ENCODE measurements at regions not wholly inside any gene's neighbourhood (a gene's known extent, or its start where the extent isn't known, plus 50 kb on each side); places are given as distances from the start of the nearest gene placed in this dataset.

GRCh38 chr10:47053081-47053798 lies 142.0 kb downstream of the PTPN20 start:
- no peak for DNase-seq (ENCODE audit: low spot score)
- in situ Hi-C loops (cut with HindIII; ENCODE audit: low sequenced_read_pairs), result no loop called here

GRCh38 chr10:47054974-47055373 lies 143.7 kb downstream of the PTPN20 start:
- no peak for DNase-seq (ENCODE audit: low spot score)
- in situ Hi-C loops (cut with HindIII; ENCODE audit: low sequenced_read_pairs), result no loop called here

- peak; percentile 6 for DNase-seq (ENCODE audit: low spot score)
- in situ Hi-C loops (cut with HindIII; ENCODE audit: low sequenced_read_pairs), result no loop called here
These were observed 144.4 kb downstream of the PTPN20 start for GRCh38 chr10:47055386-47056246.

GRCh38 chr10:47056247-47056510 lies 145.0 kb downstream of the PTPN20 start:
- DNase-seq (ENCODE audit: low spot score), result no peak
- in situ Hi-C loops (cut with HindIII; ENCODE audit: low sequenced_read_pairs), result no loop called here

- DNase-seq (ENCODE audit: low spot score), result no peak
- in situ Hi-C loops (cut with HindIII; ENCODE audit: low sequenced_read_pairs), result no loop called here
These were observed 146.2 kb downstream of the PTPN20 start for GRCh38 chr10:47057471-47057870.

- no peak for DNase-seq (ENCODE audit: low spot score)
- in situ Hi-C loops (cut with HindIII; ENCODE audit: low sequenced_read_pairs), result no loop called here
These were observed 146.9 kb downstream of the PTPN20 start for GRCh38 chr10:47058032-47058702.

- DNase-seq (ENCODE audit: low spot score), result no peak
- in situ Hi-C loops (cut with HindIII; ENCODE audit: low sequenced_read_pairs), result no loop called here
These were observed 147.7 kb downstream of the PTPN20 start for GRCh38 chr10:47058961-47059391.

- in situ Hi-C loops (cut with HindIII; ENCODE audit: low sequenced_read_pairs), result no loop called here
- no peak for DNase-seq (ENCODE audit: low spot score)
These were observed 148.5 kb downstream of the PTPN20 start for GRCh38 chr10:47059606-47060311.

- no peak for DNase-seq (ENCODE audit: low spot score)
- in situ Hi-C loops (cut with HindIII; ENCODE audit: low sequenced_read_pairs), result no loop called here
These were observed 149.1 kb downstream of the PTPN20 start for GRCh38 chr10:47060356-47060755.

- in situ Hi-C loops (cut with HindIII; ENCODE audit: low sequenced_read_pairs), result no loop called here
- no peak for DNase-seq (ENCODE audit: low spot score)
These were observed 149.8 kb downstream of the PTPN20 start for GRCh38 chr10:47060993-47061500.

- in situ Hi-C loops (cut with HindIII; ENCODE audit: low sequenced_read_pairs), result no loop called here
- DNase-seq (ENCODE audit: low spot score), result no peak
These were observed 150.5 kb downstream of the PTPN20 start for GRCh38 chr10:47061776-47062175.

GRCh38 chr10:47062441-47063200 lies 151.4 kb downstream of the PTPN20 start:
- in situ Hi-C loops (cut with HindIII; ENCODE audit: low sequenced_read_pairs), result no loop called here
- DNase-seq (ENCODE audit: low spot score), result no peak

GRCh38 chr10:47063858-47064257 lies 152.6 kb downstream of the PTPN20 start:
- in situ Hi-C loops (cut with HindIII; ENCODE audit: low sequenced_read_pairs), result no loop called here
- peak; percentile 78 for DNase-seq (ENCODE audit: low spot score)

GRCh38 chr10:47065903-47066302 lies 154.7 kb downstream of the PTPN20 start:
- in situ Hi-C loops (cut with HindIII; ENCODE audit: low sequenced_read_pairs), result no loop called here

GRCh38 chr10:47067949-47068940 lies 157.0 kb downstream of the PTPN20 start:
- DNase-seq (ENCODE audit: low spot score), result no peak
- in situ Hi-C loops (cut with HindIII; ENCODE audit: low sequenced_read_pairs), result no loop called here

More at GRCh38 chr10:47065903-47066302, 154.7 kb downstream of the PTPN20 start:
- DNase-seq (ENCODE audit: low spot score), result no peak

- no peak for DNase-seq (ENCODE audit: low spot score)
- in situ Hi-C loops (cut with HindIII; ENCODE audit: low sequenced_read_pairs), result no loop called here
These were observed 159.3 kb downstream of the PTPN20 start for GRCh38 chr10:47070541-47070940.

GRCh38 chr10:47071891-47072290 lies 160.7 kb downstream of the PTPN20 start:
- DNase-seq (ENCODE audit: low spot score), result no peak

GRCh38 chr10:47073967-47074366 lies 162.7 kb downstream of the PTPN20 start:
- DNase-seq (ENCODE audit: low spot score), result no peak
- in situ Hi-C loops (cut with HindIII; ENCODE audit: low sequenced_read_pairs), result no loop called here

More at GRCh38 chr10:47071891-47072290, 160.7 kb downstream of the PTPN20 start:
- in situ Hi-C loops (cut with HindIII; ENCODE audit: low sequenced_read_pairs), result no loop called here

Measured in G401 (cell line).